ENCODE measurements at regions not wholly inside any gene's neighbourhood (a gene's known extent, or its start where the extent isn't known, plus 50 kb on each side); places are given as distances from the start of the nearest gene placed in this dataset.

- ChIA-PET CTCF (no interaction called here), POLR2A (no interaction called here)
- H3K4me3 ChIP-seq (ENCODE audit: low read length), result no peak overlapping the region
- H3K27ac ChIP-seq (ENCODE audit: low read depth in 1 of 2, low read length in 2 of 2), result no peak overlapping the region
- no peaks in the 10 kb centered on the region for H3K36me3 ChIP-seq (ENCODE audit: insufficient read depth, low read length)
- no peak for TF ChIP-seq CTCF (IDR thresholded peaks at IDR 0.05)
- H3K27me3 ChIP-seq (ENCODE audit: control insufficient read depth in 1 of 2, insufficient read depth in 2 of 2, low read length in 2 of 2), result peaks cover 3% of the 10 kb centered on the region in 2 experiments
- peaks cover 28% of the 10 kb centered on the region for H3K27me3 Mint-ChIP-seq
- H3K4me1 Mint-ChIP-seq (ENCODE audit: low read depth), result peaks cover 13% of the 10 kb centered on the region
- H3K36me3 Mint-ChIP-seq (ENCODE audit: low read depth), result no peaks in the 10 kb centered on the region
- H3K9me3 Mint-ChIP-seq, result no peaks in the 10 kb centered on the region
- peaks cover 8% of the 10 kb centered on the region for H3K4me1 ChIP-seq (ENCODE audit: insufficient read depth, low read length)
- H3K4me3 Mint-ChIP-seq, result no peak overlapping the region
- no peak overlapping the region for H3K27ac Mint-ChIP-seq
- DNase-seq, result no peak
- no peak for ATAC-seq (ENCODE audit: poor library complexity)
- H3K9me3 ChIP-seq (ENCODE audit: control insufficient read depth in 1 of 2, insufficient read depth in 1 of 2, low read length in 2 of 2), result peaks cover 0 to 9% of the 10 kb centered on the region in 2 experiments
- intact Hi-C loops (cut with DNase I, micrococcal nuclease), result no loop called here
Observed at GRCh38 chr20:57095426-57095825, 171.0 kb downstream of the BMP7 start.

GRCh38 chr20:57097245-57097915, 169.1 kb downstream of the BMP7 start:
- H3K4me3 Mint-ChIP-seq, result no peak overlapping the region
- no peak overlapping the region for H3K27ac Mint-ChIP-seq
- Histone ChIP-seq H3K9me3 (ENCODE audit: control insufficient read depth in 1 of 2, insufficient read depth in 1 of 2, low read length in 2 of 2) (peaks cover 0 to 4% of the 10 kb centered on the region in 2 experiments), H3K4me3 (ENCODE audit: low read length) (no peak overlapping the region), H3K27ac (ENCODE audit: low read depth in 1 of 2, low read length in 2 of 2) (no peak overlapping the region), H3K4me1 (ENCODE audit: insufficient read depth, low read length) (peaks cover under 1% of the 10 kb centered on the region), H3K36me3 (ENCODE audit: insufficient read depth, low read length) (no peaks in the 10 kb centered on the region), H3K27me3 (ENCODE audit: control insufficient read depth in 1 of 2, insufficient read depth in 2 of 2, low read length in 2 of 2) (peaks cover 3 to 4% of the 10 kb centered on the region in 2 experiments)
- H3K36me3 Mint-ChIP-seq (ENCODE audit: low read depth), result no peaks in the 10 kb centered on the region
- CTCF ChIA-PET, result no interaction called here
- no peak for TF ChIP-seq CTCF (IDR thresholded peaks at IDR 0.05)
- H3K4me1 Mint-ChIP-seq (ENCODE audit: low read depth), result peaks cover 2% of the 10 kb centered on the region
- peaks cover 24% of the 10 kb centered on the region for H3K27me3 Mint-ChIP-seq
- no peak for DNase-seq
- POLR2A ChIA-PET, result no interaction called here
- no peak for ATAC-seq (ENCODE audit: poor library complexity)
- no peaks in the 10 kb centered on the region for H3K9me3 Mint-ChIP-seq
- intact Hi-C loops (cut with DNase I, micrococcal nuclease), result no loop called here

- Mint-ChIP-seq H3K36me3 (ENCODE audit: low read depth) (no peaks in the 10 kb centered on the region), H3K4me3 (no peak overlapping the region), H3K27me3 (peaks cover 31% of the 10 kb centered on the region), H3K9me3 (no peaks in the 10 kb centered on the region), H3K4me1 (ENCODE audit: low read depth) (no peaks in the 10 kb centered on the region), H3K27ac (no peak overlapping the region)
- Histone ChIP-seq H3K9me3 (ENCODE audit: control insufficient read depth in 1 of 2, insufficient read depth in 1 of 2, low read length in 2 of 2) (peaks cover 0 to 7% of the 10 kb centered on the region in 2 experiments), H3K27ac (ENCODE audit: low read depth in 1 of 2, low read length in 2 of 2) (no peak overlapping the region), H3K36me3 (ENCODE audit: insufficient read depth, low read length) (no peaks in the 10 kb centered on the region), H3K27me3 (ENCODE audit: control insufficient read depth in 1 of 2, insufficient read depth in 2 of 2, low read length in 2 of 2) (peaks cover 3 to 5% of the 10 kb centered on the region in 2 experiments), H3K4me3 (ENCODE audit: low read length) (no peak overlapping the region), H3K4me1 (ENCODE audit: insufficient read depth, low read length) (no peaks in the 10 kb centered on the region)
- intact Hi-C loops (cut with DNase I, micrococcal nuclease), result no loop called here
- TF ChIP-seq CTCF (IDR thresholded peaks at IDR 0.05), result no peak
- ChIA-PET POLR2A (no interaction called here), CTCF (no interaction called here)
- no peak for DNase-seq
- no peak for ATAC-seq (ENCODE audit: poor library complexity)
Observed at GRCh38 chr20:57102160-57102559, 164.3 kb downstream of the BMP7 start.

Data from CD4-positive, alpha-beta T cell (primary cell).